ENCODE measurements at regions not wholly inside any gene's neighbourhood (a gene's known extent, or its start where the extent isn't known, plus 50 kb on each side); places are given as distances from the start of the nearest gene placed in this dataset.
"Not testable (repeated sequence)": the region's sequence is repeated elsewhere in the genome, so short reads cannot be mapped to it uniquely, and the experiment has no call there.

DNA sequence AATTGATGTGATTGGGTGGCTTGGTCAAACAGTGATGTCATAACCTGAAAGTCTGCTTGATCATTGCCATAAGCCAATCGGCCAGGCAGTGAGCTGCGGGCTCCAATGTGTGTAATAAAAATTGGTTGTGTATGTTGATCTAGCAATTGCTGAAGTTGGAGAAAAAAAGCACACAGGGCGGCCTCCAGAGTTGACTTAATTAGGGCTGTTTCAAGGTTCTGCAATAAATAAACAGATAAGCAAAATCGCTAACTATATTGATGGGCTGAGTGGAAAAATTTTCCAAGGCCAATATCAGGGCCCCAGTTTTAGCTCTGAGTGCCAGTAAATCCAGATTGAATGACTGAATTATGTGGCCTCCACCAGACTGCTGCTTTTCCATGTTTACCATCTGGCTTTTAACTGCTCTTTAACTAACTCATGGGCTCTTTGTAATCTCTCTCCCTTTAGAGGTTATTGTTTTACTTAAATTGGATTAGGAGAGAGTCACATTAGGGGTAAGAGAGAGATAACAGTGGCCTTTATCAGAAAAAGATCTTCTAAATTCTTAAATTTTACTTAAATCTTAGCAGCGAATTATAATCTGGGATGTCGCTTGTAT lies 160.6 kb upstream of the WDFY3 start:
- no peak for DNase-seq (ENCODE audit: low read depth)
- TF ChIP-seq CTCF (IDR thresholded peaks at IDR 0.05; ENCODE audit: control insufficient read depth, extremely low read depth, insufficient read depth): no peak
- H3K4me3 ChIP-seq (ENCODE audit: low read depth, low read length): no peak overlapping the region

DNA sequence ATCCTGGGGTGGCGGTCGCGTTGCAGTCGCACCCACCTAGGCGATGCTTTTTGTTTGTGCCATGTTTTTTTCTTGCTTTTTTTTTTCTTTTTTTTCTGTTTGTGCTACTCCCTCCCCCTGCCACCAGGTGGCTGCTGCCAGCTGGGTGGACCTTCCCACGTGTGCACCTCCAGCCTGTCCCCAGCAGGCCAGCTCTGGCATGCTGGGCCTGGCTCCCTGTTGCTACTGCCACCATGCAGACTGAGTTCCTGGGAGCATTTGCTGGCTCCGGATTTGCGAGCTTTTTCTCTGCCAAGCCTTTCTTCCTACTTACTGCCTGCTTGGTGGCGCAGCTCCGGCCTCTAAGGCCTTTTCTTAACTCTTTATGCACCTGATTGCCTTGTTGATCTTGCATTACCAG lies 161.2 kb upstream of the WDFY3 start:
- no peak overlapping the region for H3K4me3 ChIP-seq (ENCODE audit: low read depth, low read length)
- peak; percentile 45 for TF ChIP-seq CTCF (IDR thresholded peaks at IDR 0.05; ENCODE audit: control insufficient read depth, extremely low read depth, insufficient read depth)
- DNase-seq (ENCODE audit: low read depth): peak; percentile 10

- DNase-seq (ENCODE audit: low read depth): no peak
- TF ChIP-seq CTCF (IDR thresholded peaks at IDR 0.05; ENCODE audit: control insufficient read depth, extremely low read depth, insufficient read depth): no peak
- no peak overlapping the region for H3K4me3 ChIP-seq (ENCODE audit: low read depth, low read length)
Measured at GRCh38 chr4:85128246-85129204, 162.0 kb upstream of the WDFY3 start.

- not testable (repeated sequence) for DNase-seq (ENCODE audit: low read depth); H3K4me3 ChIP-seq (ENCODE audit: low read depth, low read length)
Measured at GRCh38 chr4:85129354-85130125, 163.1 kb upstream of the WDFY3 start.

GRCh38 chr4:85132117-85132516 lies 165.6 kb upstream of the WDFY3 start:
- DNase-seq (ENCODE audit: low read depth): no peak
- no peak for TF ChIP-seq CTCF (IDR thresholded peaks at IDR 0.05; ENCODE audit: control insufficient read depth, extremely low read depth, insufficient read depth)
- no peak overlapping the region for H3K4me3 ChIP-seq (ENCODE audit: low read depth, low read length)

DNA sequence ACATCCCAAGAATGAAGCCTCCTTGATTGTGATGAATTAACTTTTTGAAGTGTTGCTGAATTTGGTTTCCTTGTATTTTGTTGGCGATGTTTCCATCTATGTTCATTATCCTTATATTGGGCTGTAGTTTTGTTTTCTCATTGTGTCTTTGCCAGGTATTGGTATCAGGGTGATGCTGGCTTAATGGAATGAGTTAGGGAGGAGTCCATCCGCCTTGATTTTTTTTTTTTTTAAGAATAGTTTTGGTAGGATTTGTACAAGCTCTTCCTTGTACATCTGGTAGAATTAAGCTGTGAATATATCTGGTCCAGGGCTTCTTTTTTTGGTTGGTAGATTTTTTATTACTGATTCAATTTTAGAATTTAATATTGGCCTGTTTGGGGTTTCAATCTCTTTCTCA lies 166.1 kb upstream of the WDFY3 start:
- no peak for TF ChIP-seq CTCF (IDR thresholded peaks at IDR 0.05; ENCODE audit: control insufficient read depth, extremely low read depth, insufficient read depth)
- no peak for DNase-seq (ENCODE audit: low read depth)
- no peak overlapping the region for H3K4me3 ChIP-seq (ENCODE audit: low read depth, low read length)

GRCh38 chr4:85139749-85140148 lies 173.3 kb upstream of the WDFY3 start:
- DNase-seq (ENCODE audit: low read depth); H3K4me3 ChIP-seq (ENCODE audit: low read depth, low read length): not testable (repeated sequence)

Measured in LNCaP clone FGC (cell line).